CD14-positive monocyte (primary cell): ENCODE measurements at regions not wholly inside any gene's neighbourhood (a gene's known extent, or its start where the extent isn't known, plus 50 kb on each side); places are given as distances from the start of the nearest gene placed in this dataset.

Experiments
- DNase-seq, 3 donors: peaks; one replicate each; pipeline ENCODE4 v3.0.0-alpha.2; 2011 to 2022
- H2AFZ ChIP-seq: 2 replicates; pipeline ENCODE4 v1.6.0; 2012; ENCODE audit warnings: mild to moderate bottlenecking, low read depth, low read length, inconsistent platforms; ENCODE audit not compliant: insufficient read depth, poor library complexity, severe bottlenecking
- H3K27ac ChIP-seq, 2 donors: 1 replicate in 1 of 2; 2 replicates in 1 of 2; pipeline ENCODE4 v1.5.1; 2012 to 2013; ENCODE audit warnings: low read length in 2 of 2, control low read depth in 1 of 2, inconsistent platforms in 1 of 2, low read depth in 1 of 2, mild to moderate bottlenecking in 1 of 2
- H3K27me3 ChIP-seq, 2 donors: one replicate each; pipeline versions ENCODE4 v1.6.0 to v1.6.1; 2011 to 2013; ENCODE audit warnings: low read length in 2 of 2; ENCODE audit not compliant: control insufficient read depth in 2 of 2, insufficient read depth in 2 of 2
- H3K36me3 ChIP-seq, 2 donors: replicated peaks in 1 of 2; 1 replicate in 1 of 2; 2 replicates in 1 of 2; pipeline versions ENCODE4 v1.5.1 to v1.6.1; 2012 to 2013; ENCODE audit warnings: low read length in 2 of 2, control low read depth in 1 of 2, inconsistent platforms in 1 of 2, mild to moderate bottlenecking in 1 of 2; ENCODE audit not compliant: insufficient read depth in 2 of 2, control insufficient read depth in 1 of 2
- H3K4me1 ChIP-seq, 2 donors: 1 replicate in 1 of 2; 2 replicates in 1 of 2; pipeline versions ENCODE4 v1.5.1 to v1.6.1; 2012 to 2013; ENCODE audit warnings: low read length in 2 of 2, control low read depth in 1 of 2, inconsistent platforms in 1 of 2, mild to moderate bottlenecking in 1 of 2, moderate library complexity in 1 of 2; ENCODE audit not compliant: insufficient read depth in 2 of 2, control insufficient read depth in 1 of 2
- H3K4me2 ChIP-seq: replicated peaks from 2 replicates; pipeline ENCODE3; 2012; ENCODE audit warnings: low read length, moderate library complexity, mild to moderate bottlenecking; ENCODE audit not compliant: poor library complexity, severe bottlenecking; ENCODE audit errors: extremely low read depth
- H3K4me3 ChIP-seq, 3 experiments: fragments of 200-600 bp in 1 of 3; sonication (generic) in 1 of 3; replicated peaks in 1 of 3; 1 replicate in 2 of 3; 2 replicates in 1 of 3; pipeline ENCODE4 v1.5.1; 2011 to 2013; ENCODE audit warnings: low read length in 3 of 3, mild to moderate bottlenecking in 3 of 3, control low read depth in 2 of 3, low read depth in 2 of 3, inconsistent platforms in 1 of 3, moderate library complexity in 1 of 3
- H3K79me2 ChIP-seq: 2 replicates; pipeline ENCODE4 v1.6.0; 2012; ENCODE audit warnings: mild to moderate bottlenecking, control low read depth, inconsistent platforms, low read length, moderate library complexity; ENCODE audit not compliant: insufficient read depth
- H3K9ac ChIP-seq: 2 replicates; pipeline ENCODE4 v1.6.0; 2017; ENCODE audit warnings: low read length, mild to moderate bottlenecking; ENCODE audit not compliant: insufficient read depth, poor library complexity, severe bottlenecking
- H3K9me3 ChIP-seq, 2 donors: replicated peaks in 1 of 2; 1 replicate in 1 of 2; 2 replicates in 1 of 2; pipeline versions ENCODE4 v1.5.1 to v1.6.1; 2012 to 2013; ENCODE audit warnings: low read length in 2 of 2, control low read depth in 1 of 2; ENCODE audit not compliant: control insufficient read depth in 1 of 2, insufficient read depth in 1 of 2
- H4K20me1 ChIP-seq: 2 replicates; pipeline ENCODE4 v1.6.0; 2012; ENCODE audit warnings: mild to moderate bottlenecking, low read length, control low read depth, moderate library complexity; ENCODE audit not compliant: insufficient read depth
- H3K27ac Mint-ChIP-seq, 7 donors: one replicate each; pipeline ENCODE4 v1.8.0; 2020; ENCODE audit warnings: mild to moderate bottlenecking in 7 of 7, mixed read lengths in 7 of 7, moderate library complexity in 6 of 7, inconsistent platforms in 2 of 7
- H3K27me3 Mint-ChIP-seq, 3 donors: one replicate each; pipeline ENCODE4 v1.8.0; 2021 to 2022; ENCODE audit warnings: low read depth in 3 of 3, mild to moderate bottlenecking in 3 of 3, mixed read lengths in 3 of 3, moderate library complexity in 3 of 3, inconsistent platforms in 1 of 3
- H3K36me3 Mint-ChIP-seq, 2 donors: one replicate each; pipeline ENCODE4 v1.8.0; 2020; ENCODE audit warnings: mixed read lengths in 2 of 2, inconsistent platforms in 1 of 2, mild to moderate bottlenecking in 1 of 2
- H3K4me1 Mint-ChIP-seq: one replicate; pipeline ENCODE4 v1.8.0; 2020; ENCODE audit warnings: mild to moderate bottlenecking, mixed read lengths
- H3K4me3 Mint-ChIP-seq, 2 donors: one replicate each; pipeline ENCODE4 v1.8.0; 2020; ENCODE audit warnings: mild to moderate bottlenecking in 2 of 2, mixed read lengths in 2 of 2, moderate library complexity in 1 of 2
- H3K9me3 Mint-ChIP-seq, 7 donors: one replicate each; pipeline ENCODE4 v1.8.0; 2020 to 2022; ENCODE audit warnings: mixed read lengths in 7 of 7, mild to moderate bottlenecking in 6 of 7, moderate library complexity in 6 of 7, inconsistent platforms in 2 of 7
- WGBS: methylation state at CpG from one replicate; pipeline ENCODE4 v1.1.5; 2013; ENCODE audit warnings: missing lambda C conversion rate; ENCODE audit not compliant: insufficient coverage; 5-methylcytosine and 5-hydroxymethylcytosine counted together
- intact Hi-C, 2 donors: fragments of 100-400 bp; cut with micrococcal nuclease; formaldehyde crosslinking; loops; one replicate each; pipeline versions ENCODE4 v1.15.0 to v1.15.1; 2023
- TF ChIP-seq, protein P1 (sequence below): fragments of 200-600 bp; IDR thresholded peaks from one replicate; pipeline ENCODE4 v1.8.0; 2022; ENCODE audit warnings: antibody characterized with exemption, mild to moderate bottlenecking

DNA sequence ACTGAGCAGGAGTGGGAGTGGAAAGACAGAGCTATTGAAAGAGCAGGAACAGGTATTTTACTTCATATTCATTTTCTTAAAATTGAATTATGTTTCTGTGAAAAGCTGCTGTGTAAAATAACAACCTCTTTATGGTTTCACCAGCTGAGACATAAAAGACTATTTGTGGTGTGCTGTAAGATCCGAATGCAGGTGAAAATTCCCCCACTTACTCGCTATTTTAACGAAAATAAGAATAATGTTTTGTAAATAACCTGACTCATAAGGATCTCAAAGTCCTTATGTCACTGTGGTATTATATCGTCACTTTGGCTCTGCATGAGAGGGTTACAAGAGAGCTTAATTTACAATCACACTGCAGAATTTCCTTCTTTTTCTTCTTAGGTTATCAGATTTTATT, 65.3 kb upstream of the NFIB start:
- WGBS, result no CpG with 5 or more reads among the region's 4 CpGs
- TF ChIP-seq, protein P1, sequence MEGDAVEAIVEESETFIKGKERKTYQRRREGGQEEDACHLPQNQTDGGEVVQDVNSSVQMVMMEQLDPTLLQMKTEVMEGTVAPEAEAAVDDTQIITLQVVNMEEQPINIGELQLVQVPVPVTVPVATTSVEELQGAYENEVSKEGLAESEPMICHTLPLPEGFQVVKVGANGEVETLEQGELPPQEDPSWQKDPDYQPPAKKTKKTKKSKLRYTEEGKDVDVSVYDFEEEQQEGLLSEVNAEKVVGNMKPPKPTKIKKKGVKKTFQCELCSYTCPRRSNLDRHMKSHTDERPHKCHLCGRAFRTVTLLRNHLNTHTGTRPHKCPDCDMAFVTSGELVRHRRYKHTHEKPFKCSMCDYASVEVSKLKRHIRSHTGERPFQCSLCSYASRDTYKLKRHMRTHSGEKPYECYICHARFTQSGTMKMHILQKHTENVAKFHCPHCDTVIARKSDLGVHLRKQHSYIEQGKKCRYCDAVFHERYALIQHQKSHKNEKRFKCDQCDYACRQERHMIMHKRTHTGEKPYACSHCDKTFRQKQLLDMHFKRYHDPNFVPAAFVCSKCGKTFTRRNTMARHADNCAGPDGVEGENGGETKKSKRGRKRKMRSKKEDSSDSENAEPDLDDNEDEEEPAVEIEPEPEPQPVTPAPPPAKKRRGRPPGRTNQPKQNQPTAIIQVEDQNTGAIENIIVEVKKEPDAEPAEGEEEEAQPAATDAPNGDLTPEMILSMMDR, result no peak

DNA sequence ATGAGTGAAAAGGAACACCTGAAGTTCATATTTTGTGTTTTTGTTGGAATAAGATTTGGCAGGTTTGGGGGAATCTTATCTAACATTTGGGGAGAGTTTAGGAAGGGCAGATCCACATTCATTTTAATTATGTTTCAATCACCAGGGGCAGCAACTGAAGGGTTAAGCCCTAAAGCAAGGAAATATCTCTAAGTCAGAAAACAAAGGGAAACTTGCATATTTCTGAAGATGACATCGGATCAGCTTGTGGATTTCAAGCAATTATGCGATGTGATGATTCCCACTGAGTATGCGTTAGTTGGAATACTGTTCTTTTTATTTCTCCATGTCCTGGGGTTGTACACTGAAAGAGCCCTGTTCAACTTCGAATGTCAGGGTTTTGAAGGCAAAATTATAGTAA, 59.8 kb upstream of the NFIB start:
- Histone ChIP-seq H2AFZ (no peak overlapping the region), H3K4me2 (no peak overlapping the region), H3K4me1 (no peaks in the 10 kb centered on the region), H4K20me1 (no peaks in the 10 kb centered on the region), H3K9me3 (no peaks in the 10 kb centered on the region), H3K79me2 (no peaks in the 10 kb centered on the region), H3K4me3 (no peak overlapping the region), H3K36me3 (no peaks in the 10 kb centered on the region), H3K9ac (no peak overlapping the region), H3K27me3 (no peaks in the 10 kb centered on the region), H3K27ac (no peak overlapping the region)
- no peak for DNase-seq
- H3K27me3 Mint-ChIP-seq, result peaks cover 3 to 7% (median 4%) of the 10 kb centered on the region in 3 donors
- WGBS, result 100% methylated on average over 2 of the region's 4 CpGs
- no peaks in the 10 kb centered on the region for H3K36me3 Mint-ChIP-seq
- H3K9me3 Mint-ChIP-seq, result peaks cover 0 to 4% (median 2%) of the 10 kb centered on the region in 7 donors
- H3K4me1 Mint-ChIP-seq, result no peaks in the 10 kb centered on the region
- H3K4me3 Mint-ChIP-seq, result no peak overlapping the region
- TF ChIP-seq, protein P1, result no peak
- H3K27ac Mint-ChIP-seq, result no peak overlapping the region
- intact Hi-C loops, result no loop called here

More for the DNA sequence above, 65.3 kb upstream of the NFIB start:
- Histone ChIP-seq H3K9ac (no peak overlapping the region), H3K27me3 (no peaks in the 10 kb centered on the region), H4K20me1 (no peaks in the 10 kb centered on the region), H3K79me2 (no peaks in the 10 kb centered on the region), H3K4me3 (no peak overlapping the region), H3K4me1 (no peaks in the 10 kb centered on the region), H3K36me3 (no peaks in the 10 kb centered on the region), H3K4me2 (no peak overlapping the region), H2AFZ (no peak overlapping the region), H3K27ac (no peak overlapping the region), H3K9me3 (no peaks in the 10 kb centered on the region)
- Mint-ChIP-seq H3K4me1 (no peaks in the 10 kb centered on the region), H3K4me3 (no peak overlapping the region), H3K27me3 (peaks cover 0 to 3% (median 3%) of the 10 kb centered on the region in 3 donors), H3K27ac (no peak overlapping the region), H3K9me3 (peaks cover 0 to 6% (median 2%) of the 10 kb centered on the region in 7 donors), H3K36me3 (no peaks in the 10 kb centered on the region)
- DNase-seq, result no peak
- intact Hi-C loops, result no loop called here
